Cardiac muscle cell (in vitro differentiated cells and primary cell): ENCODE measurements at regions not wholly inside any gene's neighbourhood (a gene's known extent, or its start where the extent isn't known, plus 50 kb on each side); places are given as distances from the start of the nearest gene placed in this dataset.

ENCODE experiments used
- DNase-seq, 2 donors: peaks; one replicate each; pipeline versions ENCODE4 v3.0.0 to v3.0.0-alpha.2; 2010 to 2017; ENCODE audit warnings: low read depth in 1 of 2, low spot score in 1 of 2
- H3K27ac ChIP-seq: fragments of 200-600 bp; sonication (generic); 2 replicates; pipeline ENCODE4 v1.5.1; 2016
- H3K27me3 ChIP-seq: fragments of 200-600 bp; sonication (generic); 2 replicates; pipeline ENCODE4 v1.6.0; 2016; ENCODE audit warnings: control low read depth
- H3K36me3 ChIP-seq: fragments of 200-600 bp; sonication (generic); 2 replicates; pipeline ENCODE4 v1.5.1; 2016; ENCODE audit warnings: control low read depth
- H3K4me1 ChIP-seq: fragments of 200-600 bp; sonication (generic); 2 replicates; pipeline ENCODE4 v1.8.1; 2017; ENCODE audit warnings: low read depth, mild to moderate bottlenecking, mixed run types
- H3K4me3 ChIP-seq: fragments of 200-600 bp; sonication (generic); 2 replicates; pipeline ENCODE4 v1.5.1; 2016; ENCODE audit warnings: mild to moderate bottlenecking
- H3K9me3 ChIP-seq: fragments of 200-600 bp; sonication (generic); 2 replicates; pipeline ENCODE4 v1.5.1; 2017; ENCODE audit warnings: low read depth, mild to moderate bottlenecking, control low read depth
- TF ChIP-seq, protein P1 (sequence below): IDR thresholded peaks from 2 replicates; pipeline ENCODE4 v1.5.1; 2012; ENCODE audit warnings: low read depth, mild to moderate bottlenecking, low read length

- no peak for DNase-seq
- TF ChIP-seq, protein P1, sequence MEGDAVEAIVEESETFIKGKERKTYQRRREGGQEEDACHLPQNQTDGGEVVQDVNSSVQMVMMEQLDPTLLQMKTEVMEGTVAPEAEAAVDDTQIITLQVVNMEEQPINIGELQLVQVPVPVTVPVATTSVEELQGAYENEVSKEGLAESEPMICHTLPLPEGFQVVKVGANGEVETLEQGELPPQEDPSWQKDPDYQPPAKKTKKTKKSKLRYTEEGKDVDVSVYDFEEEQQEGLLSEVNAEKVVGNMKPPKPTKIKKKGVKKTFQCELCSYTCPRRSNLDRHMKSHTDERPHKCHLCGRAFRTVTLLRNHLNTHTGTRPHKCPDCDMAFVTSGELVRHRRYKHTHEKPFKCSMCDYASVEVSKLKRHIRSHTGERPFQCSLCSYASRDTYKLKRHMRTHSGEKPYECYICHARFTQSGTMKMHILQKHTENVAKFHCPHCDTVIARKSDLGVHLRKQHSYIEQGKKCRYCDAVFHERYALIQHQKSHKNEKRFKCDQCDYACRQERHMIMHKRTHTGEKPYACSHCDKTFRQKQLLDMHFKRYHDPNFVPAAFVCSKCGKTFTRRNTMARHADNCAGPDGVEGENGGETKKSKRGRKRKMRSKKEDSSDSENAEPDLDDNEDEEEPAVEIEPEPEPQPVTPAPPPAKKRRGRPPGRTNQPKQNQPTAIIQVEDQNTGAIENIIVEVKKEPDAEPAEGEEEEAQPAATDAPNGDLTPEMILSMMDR, result no peak
- H3K27me3 ChIP-seq, result no peaks in the 10 kb centered on the region
- no peak overlapping the region for H3K4me3 ChIP-seq
- no peaks in the 10 kb centered on the region for H3K36me3 ChIP-seq
- no peak overlapping the region for H3K27ac ChIP-seq
- H3K4me1 ChIP-seq, result no peaks in the 10 kb centered on the region
- H3K9me3 ChIP-seq, result no peaks in the 10 kb centered on the region
Observed at GRCh38 chrX:15165832-15166231, 104.1 kb downstream of the ASB9 start.

GRCh38 chrX:15163131-15163530 is 106.8 kb downstream of the ASB9 start:
- H3K4me1 ChIP-seq, result no peaks in the 10 kb centered on the region
- no peaks in the 10 kb centered on the region for H3K9me3 ChIP-seq
- no peaks in the 10 kb centered on the region for H3K27me3 ChIP-seq
- H3K27ac ChIP-seq, result no peak overlapping the region
- TF ChIP-seq, protein P1, result no peak
- no peak overlapping the region for H3K4me3 ChIP-seq
- no peak for DNase-seq
- H3K36me3 ChIP-seq, result no peaks in the 10 kb centered on the region

- TF ChIP-seq, protein P1, result no peak
Observed at GRCh38 chrX:15160558-15161095, 109.3 kb downstream of the ASB9 start.

GRCh38 chrX:15158736-15159406 is 111.0 kb downstream of the ASB9 start:
- Histone ChIP-seq H3K27me3 (no peaks in the 10 kb centered on the region), H3K9me3 (no peaks in the 10 kb centered on the region), H3K4me3 (no peak overlapping the region), H3K4me1 (no peaks in the 10 kb centered on the region), H3K36me3 (no peaks in the 10 kb centered on the region), H3K27ac (no peak overlapping the region)
- DNase-seq, result no peak
- TF ChIP-seq, protein P1, result no peak

More at GRCh38 chrX:15160558-15161095, 109.3 kb downstream of the ASB9 start:
- no peaks in the 10 kb centered on the region for H3K36me3 ChIP-seq
- H3K4me1 ChIP-seq, result no peaks in the 10 kb centered on the region
- no peaks in the 10 kb centered on the region for H3K9me3 ChIP-seq
- DNase-seq, result no peak
- no peak overlapping the region for H3K27ac ChIP-seq
- H3K4me3 ChIP-seq, result no peak overlapping the region
- no peaks in the 10 kb centered on the region for H3K27me3 ChIP-seq

DNA sequence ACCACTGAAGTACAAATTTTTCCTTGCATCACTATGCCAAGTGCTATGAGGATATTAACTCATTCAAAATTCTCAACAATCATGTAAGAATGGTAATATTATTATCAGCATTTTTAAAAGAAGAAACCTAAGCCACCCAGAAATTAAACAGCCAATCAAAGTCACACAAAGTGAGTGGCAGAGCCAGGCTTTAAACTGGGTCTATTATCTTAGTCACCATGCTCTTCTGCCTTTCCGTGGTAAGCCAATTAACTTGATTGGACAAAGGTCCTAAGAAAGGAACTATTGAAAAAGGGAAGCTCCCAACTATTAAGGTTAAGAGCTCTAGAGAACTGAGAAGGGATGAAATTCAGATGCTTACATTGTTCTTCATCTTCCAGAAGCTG is 111.5 kb downstream of the ASB9 start:
- Histone ChIP-seq H3K27ac (no peak overlapping the region), H3K9me3 (no peaks in the 10 kb centered on the region), H3K4me3 (no peak overlapping the region), H3K27me3 (no peaks in the 10 kb centered on the region), H3K36me3 (no peaks in the 10 kb centered on the region), H3K4me1 (no peaks in the 10 kb centered on the region)
- DNase-seq, result no peak
- TF ChIP-seq, protein P1, result no peak
